Keratinocyte (primary cell): ENCODE measurements at regions not wholly inside any gene's neighbourhood (a gene's known extent, or its start where the extent isn't known, plus 50 kb on each side); places are given as distances from the start of the nearest gene placed in this dataset.

Experiments used
- CTCF ChIP-seq, 3 experiments: IDR thresholded peaks in 1 of 3; conservative IDR thresholded peaks in 1 of 3; optimal IDR thresholded peaks in 1 of 3; 2 replicates in 2 of 3; 3 replicates in 1 of 3; pipeline versions ENCODE3 to v1.5.1; 2011; ENCODE audit warnings: low read length in 3 of 3, mild to moderate bottlenecking in 3 of 3, moderate library complexity in 2 of 3, control low read depth in 1 of 3, inconsistent platforms in 1 of 3; ENCODE audit not compliant: insufficient read depth in 2 of 3; ENCODE audit errors: extremely low read depth in 1 of 3
- EZH2 ChIP-seq: IDR thresholded peaks from one replicate; pipeline ENCODE4 v1.6.1; 2012; ENCODE audit warnings: inconsistent platforms, mild to moderate bottlenecking, low read length, moderate library complexity

- TF ChIP-seq CTCF (optimal IDR thresholded peaks at IDR 0.05 in 1 of 3, IDR thresholded peaks at IDR 0.05 in 1 of 3, conservative IDR thresholded peaks at IDR 0.05 in 1 of 3; ENCODE audit: extremely low read depth in 1 of 3, insufficient read depth in 2 of 3, low read length in 3 of 3) (no peak), EZH2 (no peak)
These were observed 359.5 kb downstream of the TMEM167A start for GRCh38 chr5:82717738-82718137.
